ENCODE measurements at regions not wholly inside any gene's neighbourhood (a gene's known extent, or its start where the extent isn't known, plus 50 kb on each side); places are given as distances from the start of the nearest gene placed in this dataset.

DNA sequence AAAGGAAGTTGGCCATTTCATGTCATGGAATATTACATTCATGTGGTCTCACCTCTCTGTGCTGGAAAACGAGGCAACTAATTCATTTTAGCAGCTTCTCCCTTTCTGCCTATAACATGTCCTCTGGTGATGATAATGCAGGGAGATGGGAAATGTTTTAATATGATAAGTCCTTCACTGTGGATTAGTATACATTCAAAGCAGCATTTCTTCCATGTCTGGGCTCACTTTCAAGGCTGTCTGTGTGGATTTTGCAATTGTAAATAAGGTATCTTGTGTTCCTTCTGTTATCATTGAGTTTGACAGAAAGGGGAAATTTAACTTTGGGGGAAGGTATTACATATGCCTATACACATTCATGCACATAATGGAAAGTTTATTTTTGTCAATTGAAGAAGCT, 374.7 kb upstream of the DAB1 start:
- Mint-ChIP-seq H3K36me3 (no peaks in the 10 kb centered on the region), H3K27ac (no peak overlapping the region), H3K9me3 (peaks cover 0 to 19% (median 5%) of the 10 kb centered on the region in 7 donors), H3K4me3 (no peak overlapping the region), H3K4me1 (no peaks in the 10 kb centered on the region), H3K27me3 (ENCODE audit: low read depth in 3 of 3) (peaks cover 0 to 3% (median 1%) of the 10 kb centered on the region in 3 donors)
- no peak for DNase-seq
- Histone ChIP-seq H2AFZ (ENCODE audit: insufficient read depth, low read depth, low read length, poor library complexity, severe bottlenecking) (no peak overlapping the region), H3K9me3 (replicated peaks in 1 of 2; ENCODE audit: control insufficient read depth in 1 of 2, insufficient read depth in 1 of 2, low read length in 2 of 2) (peaks cover 0 to 9% of the 10 kb centered on the region in 2 donors), H3K36me3 (replicated peaks in 1 of 2; ENCODE audit: control insufficient read depth in 1 of 2, insufficient read depth in 2 of 2, low read length in 2 of 2) (no peaks in the 10 kb centered on the region), H3K27ac (ENCODE audit: low read depth in 1 of 2, low read length in 2 of 2) (no peak overlapping the region), H3K79me2 (ENCODE audit: insufficient read depth, low read length) (no peaks in the 10 kb centered on the region), H3K4me1 (ENCODE audit: control insufficient read depth in 1 of 2, insufficient read depth in 2 of 2, low read length in 2 of 2) (no peaks in the 10 kb centered on the region), H3K4me2 (replicated peaks; ENCODE audit: extremely low read depth, low read length, poor library complexity, severe bottlenecking) (no peak overlapping the region), H4K20me1 (ENCODE audit: insufficient read depth, low read length) (no peaks in the 10 kb centered on the region), H3K9ac (ENCODE audit: insufficient read depth, low read length, poor library complexity, severe bottlenecking) (no peak overlapping the region), H3K4me3 (replicated peaks in 1 of 3; ENCODE audit: low read depth in 2 of 3, low read length in 3 of 3) (no peak overlapping the region), H3K27me3 (ENCODE audit: control insufficient read depth in 2 of 2, insufficient read depth in 2 of 2, low read length in 2 of 2) (no peaks in the 10 kb centered on the region)
- TF ChIP-seq, protein P1, sequence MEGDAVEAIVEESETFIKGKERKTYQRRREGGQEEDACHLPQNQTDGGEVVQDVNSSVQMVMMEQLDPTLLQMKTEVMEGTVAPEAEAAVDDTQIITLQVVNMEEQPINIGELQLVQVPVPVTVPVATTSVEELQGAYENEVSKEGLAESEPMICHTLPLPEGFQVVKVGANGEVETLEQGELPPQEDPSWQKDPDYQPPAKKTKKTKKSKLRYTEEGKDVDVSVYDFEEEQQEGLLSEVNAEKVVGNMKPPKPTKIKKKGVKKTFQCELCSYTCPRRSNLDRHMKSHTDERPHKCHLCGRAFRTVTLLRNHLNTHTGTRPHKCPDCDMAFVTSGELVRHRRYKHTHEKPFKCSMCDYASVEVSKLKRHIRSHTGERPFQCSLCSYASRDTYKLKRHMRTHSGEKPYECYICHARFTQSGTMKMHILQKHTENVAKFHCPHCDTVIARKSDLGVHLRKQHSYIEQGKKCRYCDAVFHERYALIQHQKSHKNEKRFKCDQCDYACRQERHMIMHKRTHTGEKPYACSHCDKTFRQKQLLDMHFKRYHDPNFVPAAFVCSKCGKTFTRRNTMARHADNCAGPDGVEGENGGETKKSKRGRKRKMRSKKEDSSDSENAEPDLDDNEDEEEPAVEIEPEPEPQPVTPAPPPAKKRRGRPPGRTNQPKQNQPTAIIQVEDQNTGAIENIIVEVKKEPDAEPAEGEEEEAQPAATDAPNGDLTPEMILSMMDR (IDR thresholded peaks at IDR 0.05): no peak
- no CpG with 5 or more reads among the region's 1 CpG for WGBS (ENCODE audit: insufficient coverage)
- intact Hi-C loops (cut with micrococcal nuclease): no loop called here

DNA sequence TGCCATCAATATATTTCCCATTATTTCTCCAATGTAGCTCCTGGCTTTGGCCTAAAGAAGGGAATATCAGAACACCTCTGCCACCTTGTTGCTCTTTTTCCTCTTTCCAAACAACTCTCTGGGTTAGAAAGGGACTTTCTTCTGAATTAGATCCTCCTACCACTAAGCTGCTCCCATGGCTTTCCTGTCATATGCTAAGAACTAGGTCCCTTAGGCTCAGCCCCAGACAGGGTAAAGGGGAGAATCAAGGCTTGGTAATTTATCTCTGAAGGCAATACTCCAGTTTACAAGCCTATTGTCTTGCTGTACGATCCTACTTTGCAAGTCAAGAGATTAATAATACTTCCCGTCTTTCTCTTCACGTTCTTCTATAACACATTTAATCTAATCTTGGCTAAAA, 373.2 kb upstream of the DAB1 start:
- Histone ChIP-seq H3K9ac (ENCODE audit: insufficient read depth, low read length, poor library complexity, severe bottlenecking) (no peak overlapping the region), H3K79me2 (ENCODE audit: insufficient read depth, low read length) (no peaks in the 10 kb centered on the region), H3K9me3 (replicated peaks in 1 of 2; ENCODE audit: control insufficient read depth in 1 of 2, insufficient read depth in 1 of 2, low read length in 2 of 2) (no peaks in the 10 kb centered on the region), H3K27me3 (ENCODE audit: control insufficient read depth in 2 of 2, insufficient read depth in 2 of 2, low read length in 2 of 2) (no peaks in the 10 kb centered on the region), H3K4me1 (ENCODE audit: control insufficient read depth in 1 of 2, insufficient read depth in 2 of 2, low read length in 2 of 2) (no peaks in the 10 kb centered on the region), H4K20me1 (ENCODE audit: insufficient read depth, low read length) (no peaks in the 10 kb centered on the region), H3K4me3 (replicated peaks in 1 of 3; ENCODE audit: low read depth in 2 of 3, low read length in 3 of 3) (no peak overlapping the region), H3K27ac (ENCODE audit: low read depth in 1 of 2, low read length in 2 of 2) (no peak overlapping the region), H2AFZ (ENCODE audit: insufficient read depth, low read depth, low read length, poor library complexity, severe bottlenecking) (no peak overlapping the region), H3K4me2 (replicated peaks; ENCODE audit: extremely low read depth, low read length, poor library complexity, severe bottlenecking) (no peak overlapping the region), H3K36me3 (replicated peaks in 1 of 2; ENCODE audit: control insufficient read depth in 1 of 2, insufficient read depth in 2 of 2, low read length in 2 of 2) (no peaks in the 10 kb centered on the region)
- no CpG with 5 or more reads among the region's 3 CpGs for WGBS (ENCODE audit: insufficient coverage)
- Mint-ChIP-seq H3K27me3 (ENCODE audit: low read depth in 3 of 3) (peaks cover 0 to 3% (median 1%) of the 10 kb centered on the region in 3 donors), H3K4me3 (no peak overlapping the region), H3K36me3 (no peaks in the 10 kb centered on the region), H3K4me1 (no peaks in the 10 kb centered on the region), H3K9me3 (peaks cover 0 to 13% (median 3%) of the 10 kb centered on the region in 7 donors), H3K27ac (no peak overlapping the region)
- intact Hi-C loops (cut with micrococcal nuclease): no loop called here
- DNase-seq: no peak
- TF ChIP-seq, protein P1 (IDR thresholded peaks at IDR 0.05): no peak
